LNCaP clone FGC (cell line): ENCODE measurements at regions not wholly inside any gene's neighbourhood (a gene's known extent, or its start where the extent isn't known, plus 50 kb on each side); places are given as distances from the start of the nearest gene placed in this dataset.
"Not testable (repeated sequence)": the region's sequence is repeated elsewhere in the genome, so short reads cannot be mapped to it uniquely, and the experiment has no call there.

ENCODE experiments used
- DNase-seq: peaks from one replicate; pipeline ENCODE4 v3.0.0-alpha.2; 2011; ENCODE audit warnings: low read depth
- H3K4me3 ChIP-seq: 2 replicates; pipeline ENCODE4 v1.5.1; 2011; ENCODE audit warnings: mild to moderate bottlenecking, low read depth, low read length, control low read depth
- CTCF ChIP-seq: IDR thresholded peaks from 2 replicates; pipeline ENCODE4 v1.5.1; 2012; ENCODE audit warnings: mild to moderate bottlenecking; ENCODE audit not compliant: control insufficient read depth, insufficient read depth; ENCODE audit errors: extremely low read depth

DNA sequence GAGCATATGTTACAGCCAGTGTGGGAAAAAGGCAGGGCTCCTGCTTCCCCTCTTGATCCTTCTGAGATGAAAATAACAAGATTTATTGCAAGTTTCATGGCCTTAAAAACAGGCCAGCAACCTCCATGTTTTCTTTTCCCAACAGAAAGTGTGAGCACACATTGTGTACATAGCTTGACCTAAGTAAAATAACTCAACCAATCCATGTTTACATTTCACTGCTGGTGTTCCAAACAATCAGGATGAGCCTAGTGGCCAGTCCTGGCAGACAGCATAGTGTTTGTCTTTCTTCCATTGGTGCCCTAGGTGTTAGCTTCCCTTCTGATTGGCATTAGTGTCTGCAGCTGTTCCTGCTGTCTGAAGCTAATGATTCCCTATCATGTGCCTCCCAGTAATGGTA, 847.7 kb downstream of the EPHA3 start:
- TF ChIP-seq CTCF, result 0 out of 2 replicates have a peak, but pooled peaks have one; percentile 5
- H3K4me3 ChIP-seq, result no peak overlapping the region
- peak; percentile 73 for DNase-seq

- TF ChIP-seq CTCF, result no peak
- DNase-seq, result no peak
- H3K4me3 ChIP-seq, result no peak overlapping the region
Measured at GRCh38 chr3:89957451-89957850, 850.0 kb downstream of the EPHA3 start.

GRCh38 chr3:89958163-89958562, 850.7 kb downstream of the EPHA3 start:
- not testable (repeated sequence) for H3K4me3 ChIP-seq, DNase-seq

GRCh38 chr3:89964347-89964746, 856.9 kb downstream of the EPHA3 start:
- DNase-seq, result no peak
- H3K4me3 ChIP-seq, result no peak overlapping the region
- TF ChIP-seq CTCF, result no peak

GRCh38 chr3:89966877-89967665, 859.6 kb downstream of the EPHA3 start:
- DNase-seq, result no peak
- TF ChIP-seq CTCF, result no peak
- no peak overlapping the region for H3K4me3 ChIP-seq

DNA sequence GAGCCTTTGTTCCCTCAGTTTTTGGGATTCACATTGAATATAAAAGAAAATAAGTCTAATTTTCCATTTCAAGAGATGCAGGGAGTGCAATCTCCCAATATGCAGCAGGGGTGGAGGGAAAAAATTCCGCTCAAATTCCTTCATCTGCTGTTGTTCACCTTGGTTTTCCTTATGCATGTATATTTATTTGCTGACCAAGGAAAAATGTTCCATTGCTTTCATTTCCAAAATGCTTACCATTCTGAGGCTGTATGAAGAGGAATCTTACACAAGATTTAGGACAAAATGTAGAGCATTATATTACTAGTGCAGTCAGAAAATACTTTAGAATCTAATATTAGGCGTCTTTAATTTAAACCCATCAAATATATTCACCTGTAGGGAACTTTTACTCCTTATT, 863.9 kb downstream of the EPHA3 start:
- DNase-seq, result no peak
- no peak overlapping the region for H3K4me3 ChIP-seq
- no peak for TF ChIP-seq CTCF

GRCh38 chr3:89973156-89973555, 865.7 kb downstream of the EPHA3 start:
- TF ChIP-seq CTCF, result no peak
- DNase-seq, result no peak

More at GRCh38 chr3:89973156-89973555, 865.7 kb downstream of the EPHA3 start:
- H3K4me3 ChIP-seq, result no peak overlapping the region
